ENCODE measurements at regions not wholly inside any gene's neighbourhood (a gene's known extent, or its start where the extent isn't known, plus 50 kb on each side); places are given as distances from the start of the nearest gene placed in this dataset.

DNA sequence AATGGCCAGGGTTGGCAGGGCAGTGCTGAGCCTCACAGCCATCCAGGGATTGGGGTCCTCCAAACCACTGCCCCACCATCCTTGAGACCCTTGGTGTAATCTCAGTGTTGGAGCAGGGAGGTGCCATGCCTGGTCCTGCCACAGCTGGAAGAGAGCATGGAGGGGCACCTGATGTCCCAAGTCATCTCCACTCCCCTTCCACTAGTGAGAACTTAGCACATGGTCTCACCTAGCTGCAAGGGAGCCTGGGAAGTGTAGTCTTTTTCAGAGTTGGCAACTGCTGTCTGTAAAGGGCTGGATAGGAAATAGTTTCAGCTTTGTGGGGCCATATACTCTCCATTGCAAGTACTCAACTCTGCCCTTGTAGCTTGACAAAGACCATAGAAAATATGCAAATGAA, 238.7 kb downstream of the RPS24 start:
- no peak for DNase-seq (ENCODE audit: low read depth)

DNA sequence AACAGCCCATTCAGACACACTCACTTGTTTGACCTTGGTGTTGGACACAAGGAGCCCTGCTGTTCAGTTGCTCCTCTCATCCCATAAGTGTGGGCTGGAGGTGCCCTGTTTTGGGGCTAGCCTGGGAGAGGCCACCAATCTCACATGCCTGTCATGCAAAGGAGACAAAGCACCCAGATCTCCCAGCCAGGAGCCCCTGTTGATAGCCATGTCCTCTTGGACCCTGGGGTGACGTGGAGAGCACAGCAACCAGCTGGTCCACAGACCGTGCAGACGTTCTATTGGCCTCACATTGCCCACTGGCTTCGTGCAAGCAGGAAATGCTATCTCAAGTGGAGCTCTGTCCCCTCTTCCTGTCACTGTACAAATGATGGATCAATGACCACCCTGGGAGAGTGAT, 240.8 kb downstream of the RPS24 start:
- no peak for DNase-seq (ENCODE audit: low read depth)

- DNase-seq (ENCODE audit: low read depth) = no peak
Measured at GRCh38 chr10:78276139-78276538, 242.5 kb downstream of the RPS24 start.

- DNase-seq (ENCODE audit: low read depth) = no peak
Measured at GRCh38 chr10:78277314-78278057, 243.8 kb downstream of the RPS24 start.

GRCh38 chr10:78278058-78278404, 244.4 kb downstream of the RPS24 start:
- DNase-seq (ENCODE audit: low read depth) = peak; percentile 75

- DNase-seq (ENCODE audit: low read depth) = no peak
Measured at GRCh38 chr10:78279756-78280155, 246.1 kb downstream of the RPS24 start.

- no peak for DNase-seq (ENCODE audit: low read depth)
Measured at GRCh38 chr10:78280604-78281003, 246.9 kb downstream of the RPS24 start.

- DNase-seq (ENCODE audit: low read depth) = no peak
Measured at GRCh38 chr10:78281627-78282026, 248.0 kb downstream of the RPS24 start.

- no peak for DNase-seq (ENCODE audit: low read depth)
Measured at GRCh38 chr10:78283069-78283682, 249.5 kb downstream of the RPS24 start.

DNA sequence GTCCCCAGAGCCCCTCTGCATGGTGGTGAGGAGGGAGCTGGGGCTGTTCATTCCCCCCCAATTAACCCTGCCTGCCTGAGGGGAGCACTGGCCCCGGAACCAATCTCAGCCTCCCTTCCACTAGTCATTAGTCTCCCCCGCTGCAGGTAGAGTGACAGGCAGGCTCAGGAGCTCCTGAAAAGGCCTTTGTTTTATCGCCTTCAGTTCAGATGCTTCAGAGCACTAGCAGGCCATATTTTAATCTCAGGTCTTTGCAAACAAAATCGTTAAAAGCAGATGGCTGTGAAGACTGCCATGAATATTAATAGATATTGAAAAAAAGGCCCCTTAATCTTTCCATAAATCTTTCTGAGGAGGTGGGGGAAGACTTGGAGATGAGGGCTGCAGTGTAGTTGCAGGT, 250.7 kb downstream of the RPS24 start:
- no peak for DNase-seq (ENCODE audit: low read depth)

GRCh38 chr10:78285226-78285625, 251.6 kb downstream of the RPS24 start:
- no peak for DNase-seq (ENCODE audit: low read depth)

DNA sequence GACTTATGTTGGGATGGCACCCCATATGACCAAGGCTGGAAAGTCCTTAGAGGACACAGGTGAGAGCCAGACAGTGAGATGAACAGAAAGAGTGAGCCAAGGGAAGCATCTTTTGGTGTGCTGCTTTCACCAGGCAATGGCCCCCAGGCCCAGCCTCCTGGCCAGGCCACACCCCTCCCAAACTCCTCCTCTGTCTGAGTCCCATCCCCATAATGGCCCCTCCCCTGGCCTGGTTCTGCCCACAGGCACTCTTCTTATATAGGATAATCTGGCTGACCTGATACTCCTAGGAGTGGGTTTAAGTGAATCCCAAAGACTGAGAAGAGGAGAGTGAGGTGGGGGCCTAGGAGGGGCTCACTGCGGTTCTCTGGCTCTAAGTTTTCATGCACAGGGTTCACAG, 252.5 kb downstream of the RPS24 start:
- DNase-seq (ENCODE audit: low read depth) = no peak

DNA sequence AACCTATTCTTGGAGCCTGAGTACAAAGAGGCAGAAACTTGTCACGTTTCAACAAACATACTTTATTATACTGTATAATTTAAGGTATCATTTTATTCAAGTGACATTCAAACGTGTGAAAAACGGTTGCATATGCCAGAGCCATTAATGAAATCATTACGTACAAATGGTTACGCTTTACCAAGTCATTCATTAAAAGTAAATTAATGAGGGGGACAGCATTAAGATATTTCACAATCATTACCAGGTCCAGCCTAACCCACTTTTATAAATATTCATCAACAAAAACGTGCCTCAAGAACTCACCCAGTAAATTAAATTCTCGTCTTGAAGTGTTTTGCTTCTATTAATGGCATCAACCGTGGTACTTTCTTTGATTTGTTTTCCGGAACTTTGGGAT, 253.0 kb downstream of the RPS24 start:
- no peak for DNase-seq (ENCODE audit: low read depth)

- DNase-seq (ENCODE audit: low read depth) = no peak
Measured at GRCh38 chr10:78287618-78288017, 254.0 kb downstream of the RPS24 start.

GRCh38 chr10:78288663-78289062, 255.0 kb downstream of the RPS24 start:
- no peak for DNase-seq (ENCODE audit: low read depth)

DNA sequence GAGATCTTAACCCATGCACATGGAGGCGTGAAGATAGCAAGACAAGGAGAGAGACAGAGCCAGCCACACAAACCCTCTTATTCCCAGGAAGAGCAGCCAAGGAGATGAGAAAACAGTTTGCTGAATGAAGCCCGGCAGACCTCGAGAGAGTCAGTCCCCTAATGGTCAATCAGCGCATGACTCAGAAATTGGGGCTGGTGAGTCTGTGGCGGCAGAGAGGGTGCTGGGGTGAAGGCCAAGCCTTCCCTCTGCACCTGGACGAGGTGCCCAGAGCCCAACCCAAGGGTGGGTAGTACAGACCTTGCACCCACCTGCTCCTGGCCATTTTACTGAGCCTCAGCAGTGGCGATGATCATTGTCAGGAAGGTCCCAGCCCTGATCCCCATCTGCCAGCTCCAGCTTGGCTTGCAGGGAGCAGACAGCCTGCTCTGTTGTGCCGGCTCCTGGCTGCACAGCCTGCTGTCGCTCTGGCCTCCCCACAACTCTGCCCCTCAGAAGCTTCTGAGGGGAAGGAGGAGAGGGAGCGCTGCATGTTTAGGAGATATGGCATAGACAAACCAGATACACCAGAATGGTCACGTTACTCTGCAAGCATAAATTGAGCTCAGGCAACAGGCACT, 256.6 kb downstream of the RPS24 start:
- no peak for DNase-seq (ENCODE audit: low read depth)

GRCh38 chr10:78291722-78292121, 258.1 kb downstream of the RPS24 start:
- no peak for DNase-seq (ENCODE audit: low read depth)

GRCh38 chr10:78292250-78292981, 258.8 kb downstream of the RPS24 start:
- no peak for DNase-seq (ENCODE audit: low read depth)

GRCh38 chr10:78292982-78293865, 259.6 kb downstream of the RPS24 start:
- DNase-seq (ENCODE audit: low read depth) = no peak

GRCh38 chr10:78295242-78295641, 261.6 kb downstream of the RPS24 start:
- DNase-seq (ENCODE audit: low read depth) = no peak

- no peak for DNase-seq (ENCODE audit: low read depth)
Measured at GRCh38 chr10:78296785-78297184, 263.1 kb downstream of the RPS24 start.

DNA sequence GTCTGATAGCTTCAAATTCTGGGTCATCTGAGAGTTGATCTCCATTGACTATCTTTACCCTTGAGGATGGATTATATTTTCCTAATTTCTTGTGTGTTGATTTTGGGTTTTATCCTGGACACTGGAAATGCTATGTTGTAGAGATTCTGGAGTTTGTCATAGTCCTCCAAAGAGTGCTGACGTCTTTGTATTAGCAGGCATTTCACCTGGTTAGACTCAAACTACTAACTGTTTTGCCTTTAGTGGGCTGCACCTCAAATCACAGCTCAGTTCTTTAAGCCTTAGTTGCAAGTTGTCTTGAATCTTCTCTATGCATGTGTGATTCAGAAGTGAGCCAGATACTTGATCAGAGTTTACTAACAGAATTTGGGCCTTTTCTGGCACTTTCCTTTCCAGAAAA, 264.3 kb downstream of the RPS24 start:
- DNase-seq (ENCODE audit: low read depth) = no peak
